GM19239 (cell line): ENCODE measurements at regions not wholly inside any gene's neighbourhood (a gene's known extent, or its start where the extent isn't known, plus 50 kb on each side); places are given as distances from the start of the nearest gene placed in this dataset.
"Not testable (repeated sequence)": the region's sequence is repeated elsewhere in the genome, so short reads cannot be mapped to it uniquely, and the experiment has no call there.

ENCODE experiments used
- DNase-seq: peaks from one replicate; pipeline ENCODE4 v3.0.0; 2011; ENCODE audit warnings: low spot score; ENCODE audit not compliant: insufficient read length
- FAIRE-seq: peaks from 2 replicates; lab custom pipeline; 2011; peaks lifted over from hg19 to GRCh38; lab: Jason Lieb, UNC

- no peak for DNase-seq
- no peak for FAIRE-seq
Measured at GRCh38 chr15:22257047-22258008, 177.0 kb downstream of the OR4M2 start.

GRCh38 chr15:22258009-22258397 lies 177.7 kb downstream of the OR4M2 start:
- FAIRE-seq (no peak), DNase-seq (no peak)

GRCh38 chr15:22258398-22259150 lies 178.2 kb downstream of the OR4M2 start:
- no peak for FAIRE-seq
- no peak for DNase-seq

GRCh38 chr15:22259151-22259750 lies 178.9 kb downstream of the OR4M2 start:
- not testable (repeated sequence) for FAIRE-seq, DNase-seq

GRCh38 chr15:22259881-22260421 lies 179.6 kb downstream of the OR4M2 start:
- DNase-seq: no peak
- FAIRE-seq: no peak

- no peak for FAIRE-seq
- no peak for DNase-seq
Measured at GRCh38 chr15:22262613-22263020, 182.3 kb downstream of the OR4M2 start.

- FAIRE-seq (no peak), DNase-seq (no peak)
Measured at GRCh38 chr15:22263738-22264137, 183.4 kb downstream of the OR4M2 start.

- DNase-seq, FAIRE-seq: not testable (repeated sequence)
Measured at GRCh38 chr15:22264272-22264671, 183.9 kb downstream of the OR4M2 start.

GRCh38 chr15:22265056-22265945 lies 185.0 kb downstream of the OR4M2 start:
- DNase-seq (no peak), FAIRE-seq (no peak)

GRCh38 chr15:22265970-22266369 lies 185.6 kb downstream of the OR4M2 start:
- no peak for FAIRE-seq

GRCh38 chr15:22267761-22268160 lies 187.4 kb downstream of the OR4M2 start:
- FAIRE-seq: no peak
- no peak for DNase-seq

More at GRCh38 chr15:22265970-22266369, 185.6 kb downstream of the OR4M2 start:
- DNase-seq: no peak

- DNase-seq: not testable (repeated sequence)
Measured at GRCh38 chr15:22268201-22268600, 187.9 kb downstream of the OR4M2 start.

GRCh38 chr15:22268654-22269053 lies 188.3 kb downstream of the OR4M2 start:
- not testable (repeated sequence) for DNase-seq, FAIRE-seq

More at GRCh38 chr15:22268201-22268600, 187.9 kb downstream of the OR4M2 start:
- not testable (repeated sequence) for FAIRE-seq

- not testable (repeated sequence) for DNase-seq, FAIRE-seq
Measured at GRCh38 chr15:22272286-22273160, 186.2 kb upstream of the GOLGA6L22 start.

GRCh38 chr15:22273185-22273584 lies 185.5 kb upstream of the GOLGA6L22 start:
- not testable (repeated sequence) for DNase-seq

GRCh38 chr15:22274376-22274775 lies 184.3 kb upstream of the GOLGA6L22 start:
- not testable (repeated sequence) for FAIRE-seq, DNase-seq

More at GRCh38 chr15:22273185-22273584, 185.5 kb upstream of the GOLGA6L22 start:
- not testable (repeated sequence) for FAIRE-seq

GRCh38 chr15:22280770-22281169 lies 177.9 kb upstream of the GOLGA6L22 start:
- FAIRE-seq, DNase-seq: not testable (repeated sequence)
